ENCODE measurements at regions not wholly inside any gene's neighbourhood (a gene's known extent, or its start where the extent isn't known, plus 50 kb on each side); places are given as distances from the start of the nearest gene placed in this dataset.

GRCh38 chr5:8019719-8020218 lies 150.8 kb downstream of the MTRR start:
- H3K9ac ChIP-seq (replicated peaks; ENCODE audit: extremely low read depth, insufficient read depth, low read length), result no peak overlapping the region
- H3K4me1 ChIP-seq (ENCODE audit: control insufficient read depth, extremely low read depth, insufficient read depth, low read length), result no peaks in the 10 kb centered on the region
- no peak for DNase-seq (ENCODE audit: low read depth, low spot score)
- no peak for TF ChIP-seq MAX (IDR thresholded peaks at IDR 0.05; ENCODE audit: insufficient read depth, insufficient read length)
- no peak for TF ChIP-seq EZH2 (IDR thresholded peaks at IDR 0.05; ENCODE audit: borderline replicate concordance, low read depth, low read length, severe bottlenecking)
- TF ChIP-seq GATA2 (IDR thresholded peaks at IDR 0.05; ENCODE audit: insufficient read depth, insufficient read length, low read depth, low read length), result no peak
- H3K27ac ChIP-seq (ENCODE audit: insufficient read depth, low read depth, low read length), result no peak overlapping the region
- no peak overlapping the region for H3K4me2 ChIP-seq (ENCODE audit: insufficient read depth, low read length)
- CTCF ChIA-PET, result no interaction called here
- dilution Hi-C loops (cut with MboI; ENCODE audit: extremely low pct_ligation_motif_present, low sequenced_read_pairs), result no loop called here
- no peak overlapping the region for H3K4me3 ChIP-seq (replicated peaks in 1 of 3; ENCODE audit: insufficient read depth in 1 of 3, low read depth in 1 of 3, low read length in 3 of 3)
- no peak overlapping the region for H2AFZ ChIP-seq (ENCODE audit: low read depth, low read length)
- no peaks in the 10 kb centered on the region for H3K9me3 ChIP-seq (replicated peaks; ENCODE audit: control insufficient read depth, insufficient read depth, low read length)
- no peaks in the 10 kb centered on the region for H3K27me3 ChIP-seq (ENCODE audit: control insufficient read depth in 2 of 2, insufficient read depth in 2 of 2, low read length in 2 of 2)
- no peaks in the 10 kb centered on the region for H4K20me1 ChIP-seq (replicated peaks; ENCODE audit: control insufficient read depth, extremely low read depth, insufficient read depth, low read length)
- FAIRE-seq, result no peak
- H3K79me2 ChIP-seq (ENCODE audit: control insufficient read depth, insufficient read depth, low read length), result no peaks in the 10 kb centered on the region
- BruUV-seq (replicated peaks), result no TSS peak
- H3K36me3 ChIP-seq (ENCODE audit: control insufficient read depth in 2 of 2, extremely low read depth in 1 of 2, insufficient read depth in 2 of 2, low read length in 2 of 2), result no peaks in the 10 kb centered on the region
- intact Hi-C loops (cut with micrococcal nuclease), result no loop called here
- no peaks in the 10 kb centered on the region for H3K9me1 ChIP-seq (replicated peaks; ENCODE audit: control insufficient read depth, extremely low read depth, insufficient read depth, low read length)
- POLR2A ChIA-PET, result no interaction called here

GRCh38 chr5:8020861-8021514 lies 152.0 kb downstream of the MTRR start:
- intact Hi-C loops (cut with micrococcal nuclease), result no loop called here
- Histone ChIP-seq H3K4me1 (ENCODE audit: control insufficient read depth, extremely low read depth, insufficient read depth, low read length) (no peaks in the 10 kb centered on the region), H3K9me1 (replicated peaks; ENCODE audit: control insufficient read depth, extremely low read depth, insufficient read depth, low read length) (no peaks in the 10 kb centered on the region), H3K9ac (replicated peaks; ENCODE audit: extremely low read depth, insufficient read depth, low read length) (no peak overlapping the region), H3K4me3 (replicated peaks in 1 of 3; ENCODE audit: insufficient read depth in 1 of 3, low read depth in 1 of 3, low read length in 3 of 3) (no peak overlapping the region), H3K27ac (ENCODE audit: insufficient read depth, low read depth, low read length) (no peak overlapping the region), H3K79me2 (ENCODE audit: control insufficient read depth, insufficient read depth, low read length) (no peaks in the 10 kb centered on the region), H3K4me2 (ENCODE audit: insufficient read depth, low read length) (no peak overlapping the region), H3K27me3 (ENCODE audit: control insufficient read depth in 2 of 2, insufficient read depth in 2 of 2, low read length in 2 of 2) (no peaks in the 10 kb centered on the region), H3K9me3 (replicated peaks; ENCODE audit: control insufficient read depth, insufficient read depth, low read length) (no peaks in the 10 kb centered on the region), H4K20me1 (replicated peaks; ENCODE audit: control insufficient read depth, extremely low read depth, insufficient read depth, low read length) (no peaks in the 10 kb centered on the region), H2AFZ (ENCODE audit: low read depth, low read length) (no peak overlapping the region), H3K36me3 (ENCODE audit: control insufficient read depth in 2 of 2, extremely low read depth in 1 of 2, insufficient read depth in 2 of 2, low read length in 2 of 2) (no peaks in the 10 kb centered on the region)
- no peak for TF ChIP-seq MYC (IDR thresholded peaks at IDR 0.05; ENCODE audit: low read depth, low read length)
- no peak for TF ChIP-seq POLR2AphosphoS5 (IDR thresholded peaks at IDR 0.05; ENCODE audit: insufficient read depth, low read depth, low read length)
- no peak for TF ChIP-seq POLR2A (IDR thresholded peaks at IDR 0.05; ENCODE audit: low read depth, low read length)
- no peak for TF ChIP-seq CTCF (IDR thresholded peaks at IDR 0.05; ENCODE audit: extremely low read depth in 1 of 2, insufficient read depth in 1 of 2, low read depth in 1 of 2, low read length in 2 of 2)
- no peak for TF ChIP-seq GATA2 (IDR thresholded peaks at IDR 0.05; ENCODE audit: insufficient read depth, insufficient read length, low read depth, low read length)
- no peak for FAIRE-seq
- dilution Hi-C loops (cut with MboI; ENCODE audit: extremely low pct_ligation_motif_present, low sequenced_read_pairs), result no loop called here
- CTCF ChIA-PET, result no interaction called here
- DNase-seq (ENCODE audit: low read depth, low spot score), result no peak
- BruUV-seq (replicated peaks), result no TSS peak
- POLR2A ChIA-PET, result no interaction called here

Measured in endothelial cell of umbilical vein (primary cell).